HG03064 (cell line): ENCODE measurements at regions not wholly inside any gene's neighbourhood (a gene's known extent, or its start where the extent isn't known, plus 50 kb on each side); places are given as distances from the start of the nearest gene placed in this dataset.

Experiments
- ATAC-seq: cut with Tn5 transposase; IDR thresholded peaks from one replicate; pipeline ENCODE4 v1.9.1; 2021; ENCODE audit warnings: low read depth; ENCODE audit not compliant: unreplicated experiment

DNA sequence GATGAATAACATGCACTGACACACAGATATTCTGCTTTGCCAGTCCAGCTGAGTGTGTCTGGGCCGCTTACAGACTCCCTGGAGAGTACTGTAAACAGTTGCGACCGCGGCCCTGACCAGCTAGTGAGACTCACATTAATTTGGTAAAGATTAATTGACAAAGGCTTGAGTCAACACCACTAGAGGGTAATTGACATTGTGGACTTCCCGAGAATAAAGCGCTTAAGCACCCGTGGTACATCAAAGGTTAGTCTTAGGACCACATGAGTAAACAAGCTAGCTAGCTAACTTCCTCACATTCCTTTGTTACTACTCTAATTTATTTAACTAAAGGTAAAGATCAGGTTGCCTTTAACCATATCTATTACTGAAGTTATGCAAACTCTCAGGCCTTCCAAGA lies 624.4 kb upstream of the ARGLU1 start:
- ATAC-seq, result no peak

DNA sequence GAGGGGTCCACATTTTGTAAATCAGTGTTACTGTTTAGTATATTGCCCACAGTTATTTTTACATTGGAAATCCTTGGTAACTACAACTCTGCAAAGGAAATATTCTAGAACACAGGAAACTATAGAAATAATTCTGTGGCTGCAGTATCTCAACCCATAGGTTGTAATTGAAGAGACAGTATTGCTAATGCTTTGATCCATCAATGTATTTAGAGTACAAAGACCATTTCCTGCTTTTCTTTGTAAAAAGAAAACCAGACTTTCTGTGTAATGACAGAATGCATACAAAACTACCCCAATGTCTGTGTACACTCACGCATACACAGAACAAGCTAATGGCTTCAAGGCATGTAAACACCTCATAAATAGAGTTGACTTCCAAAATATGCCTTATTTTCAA lies 622.1 kb upstream of the ARGLU1 start:
- no peak for ATAC-seq

- no peak for ATAC-seq
These were observed 618.0 kb upstream of the ARGLU1 start for GRCh38 chr13:107185889-107186288.

DNA sequence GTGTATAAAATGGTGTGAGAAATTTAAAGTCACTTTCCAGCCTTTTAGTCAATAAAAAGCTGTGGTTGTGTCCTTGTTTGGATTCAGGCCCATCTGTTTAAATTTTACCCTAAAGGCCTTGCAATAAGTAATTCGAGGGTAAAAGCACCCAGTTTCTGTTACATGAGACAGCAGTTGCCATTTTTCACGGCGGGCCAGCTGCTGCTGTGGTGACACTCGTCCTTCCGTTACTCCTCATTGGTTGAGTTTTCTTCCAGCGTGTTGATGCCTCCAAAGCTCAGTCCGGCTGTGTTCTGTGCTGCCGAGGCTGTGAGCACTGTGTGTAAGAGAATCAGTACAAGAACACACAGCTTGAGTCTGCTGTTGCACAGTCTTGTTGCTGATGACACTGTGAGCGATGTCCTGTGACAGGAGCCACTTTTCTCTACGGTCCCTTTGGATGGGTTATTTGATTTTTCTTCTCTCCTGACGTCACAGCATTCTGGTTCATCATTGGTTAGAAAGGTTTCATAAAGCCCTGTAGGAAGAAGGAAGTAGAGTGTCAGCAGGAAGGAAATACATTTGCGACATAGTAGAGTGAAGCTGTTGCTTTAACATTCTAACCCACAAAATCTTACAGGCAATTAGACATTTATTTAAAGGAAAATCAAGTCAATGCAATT lies 602.5 kb upstream of the ARGLU1 start:
- ATAC-seq, result no peak

DNA sequence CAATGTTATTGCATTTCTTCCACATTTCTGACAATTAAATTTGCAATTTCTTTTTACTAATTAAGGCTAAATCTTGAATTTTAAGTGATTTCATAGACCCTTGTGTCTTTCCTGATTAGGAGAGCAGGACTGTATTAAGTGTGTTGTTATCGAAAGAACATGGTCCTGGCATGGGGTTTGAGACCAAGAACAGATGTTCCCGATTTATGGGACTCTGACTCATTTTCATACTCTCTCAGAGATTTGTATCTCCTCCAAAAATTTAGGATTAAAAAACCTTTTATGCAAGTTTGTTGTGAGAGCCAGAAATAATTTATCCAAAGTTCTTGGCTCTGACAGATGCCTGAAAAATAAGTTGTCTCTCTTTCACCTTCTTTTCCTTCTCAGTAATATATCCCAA lies 589.3 kb upstream of the ARGLU1 start:
- no peak for ATAC-seq

DNA sequence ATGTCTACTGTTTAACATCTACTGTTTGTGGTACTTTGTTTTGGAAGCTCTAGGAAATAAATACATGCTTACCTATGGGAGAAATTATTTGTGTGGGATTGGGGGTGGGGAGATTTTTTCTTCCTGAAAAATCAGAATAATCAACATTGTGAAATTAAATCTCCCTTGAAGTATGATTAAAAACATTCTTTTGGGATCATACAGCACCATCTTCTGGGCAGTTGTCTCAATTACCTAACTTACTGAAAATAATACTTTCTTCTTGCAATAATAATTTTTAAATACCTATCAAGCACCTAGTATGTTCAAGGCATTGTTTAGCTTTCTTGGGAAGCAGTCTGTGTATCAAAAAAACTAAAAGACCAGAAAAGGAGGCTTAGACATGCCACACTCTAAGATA lies 576.5 kb upstream of the ARGLU1 start:
- no peak for ATAC-seq

DNA sequence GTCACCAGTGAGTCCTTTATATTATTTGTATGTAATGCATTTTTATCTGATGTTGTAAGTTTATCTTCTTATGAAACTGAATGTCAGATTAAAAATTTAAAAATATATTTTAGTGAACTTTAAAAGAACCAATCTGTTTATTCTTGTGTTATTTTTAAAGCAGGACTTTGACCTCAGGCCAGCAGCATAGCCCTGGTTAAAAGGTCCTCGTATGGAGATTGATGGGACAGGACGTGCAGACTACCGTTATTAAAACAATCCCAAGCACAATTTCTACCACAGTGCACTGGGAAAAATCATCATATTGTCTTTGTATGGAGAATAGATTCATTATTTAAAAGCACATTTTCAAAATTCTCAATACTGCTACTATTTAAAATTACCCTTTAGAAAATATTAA lies 573.8 kb upstream of the ARGLU1 start:
- no peak for ATAC-seq

- ATAC-seq, result no peak
These were observed 571.1 kb upstream of the ARGLU1 start for GRCh38 chr13:107139006-107139405.

GRCh38 chr13:107138486-107138885 lies 570.5 kb upstream of the ARGLU1 start:
- ATAC-seq, result no peak

- ATAC-seq, result no peak
These were observed 566.0 kb upstream of the ARGLU1 start for GRCh38 chr13:107133950-107134349.

DNA sequence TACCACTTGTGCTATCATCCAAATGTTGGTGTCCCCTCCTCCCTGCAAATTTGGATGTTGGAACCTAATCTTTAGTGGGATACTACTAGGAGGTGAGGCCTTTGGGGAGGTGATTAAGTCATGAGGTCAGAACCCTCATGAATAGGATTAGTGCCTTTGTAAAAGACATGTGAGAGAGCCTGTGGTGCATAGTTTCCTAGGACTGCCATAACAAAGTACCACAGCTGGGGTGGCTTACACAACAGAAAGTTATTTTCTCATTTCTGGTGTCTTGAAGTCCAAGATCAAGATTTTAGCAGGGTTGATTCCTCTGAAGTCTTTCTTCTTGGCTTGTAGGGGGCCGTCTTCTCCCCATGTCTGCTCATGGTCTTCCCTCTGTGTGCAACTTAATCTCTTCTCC lies 562.6 kb upstream of the ARGLU1 start:
- ATAC-seq, result no peak

GRCh38 chr13:107124730-107125129 lies 556.8 kb upstream of the ARGLU1 start:
- no peak for ATAC-seq

DNA sequence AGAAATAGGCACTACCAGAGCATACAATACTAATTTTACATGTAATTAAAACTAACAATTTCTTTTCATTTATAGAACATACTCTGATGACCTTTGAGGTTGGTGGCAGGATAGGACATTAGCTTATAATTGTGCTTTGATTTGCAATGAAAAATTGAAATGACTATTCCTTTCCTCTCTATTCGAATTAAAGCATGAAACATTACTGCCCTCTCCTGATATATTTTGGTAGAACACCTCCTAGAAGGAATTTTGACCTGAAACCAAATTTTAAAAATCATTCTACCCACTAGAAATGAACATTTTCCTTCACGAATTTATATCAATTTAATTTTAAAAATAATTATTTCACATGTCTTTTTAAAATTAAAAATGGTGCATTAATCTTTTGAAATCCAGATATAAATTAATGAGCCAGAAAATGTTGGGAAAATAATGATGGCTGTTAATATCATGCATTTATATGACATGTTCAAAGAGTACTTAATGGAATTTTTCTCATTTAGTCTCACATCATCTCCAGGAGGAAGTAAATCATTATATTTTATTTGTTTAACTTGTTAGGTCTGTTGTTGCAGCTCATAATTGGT lies 556.3 kb upstream of the ARGLU1 start:
- ATAC-seq, result no peak

GRCh38 chr13:107121793-107122192 lies 553.9 kb upstream of the ARGLU1 start:
- ATAC-seq, result no peak

DNA sequence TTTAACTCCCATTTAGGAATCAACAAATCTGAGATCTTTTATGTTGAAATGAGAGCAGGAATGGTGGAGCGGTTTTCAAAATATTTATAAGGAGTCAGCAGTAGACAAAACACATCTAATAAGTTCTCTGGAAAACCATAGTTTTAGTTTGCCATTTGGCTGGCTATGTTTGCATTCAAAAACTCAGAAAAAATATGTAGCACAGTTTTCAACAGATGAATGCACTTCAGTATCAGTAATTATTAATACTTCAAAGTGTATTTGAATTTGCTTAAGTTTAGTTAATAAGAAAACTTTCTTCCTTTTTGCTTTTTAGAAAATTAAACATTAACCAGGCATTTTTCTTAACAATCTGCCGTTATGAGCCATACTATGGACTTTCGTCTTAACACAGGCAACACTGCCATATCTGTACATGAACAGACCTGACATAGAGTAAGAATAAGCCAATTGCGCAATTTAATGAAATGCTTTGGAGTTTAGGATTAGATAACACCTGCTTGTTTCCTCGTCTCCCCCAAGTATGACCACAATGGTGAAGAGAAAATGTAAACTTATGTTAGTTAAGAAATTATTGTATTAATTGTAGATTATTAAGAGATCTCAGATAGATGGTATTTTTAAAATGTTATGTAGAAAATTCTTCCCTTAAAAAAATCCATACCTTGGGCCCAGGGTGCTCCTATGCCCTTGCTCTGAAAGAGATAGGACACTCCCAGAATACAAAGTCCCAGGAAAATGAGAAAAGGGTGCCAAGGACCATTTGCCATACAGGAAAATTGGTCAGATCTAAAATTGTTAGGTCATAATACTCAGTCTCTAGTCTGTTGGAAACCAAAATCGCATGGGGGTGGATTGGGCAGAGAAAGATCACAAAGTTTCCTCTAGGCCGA lies 552.3 kb upstream of the ARGLU1 start:
- no peak for ATAC-seq

- ATAC-seq, result no peak
These were observed 550.6 kb upstream of the ARGLU1 start for GRCh38 chr13:107118506-107118905.

DNA sequence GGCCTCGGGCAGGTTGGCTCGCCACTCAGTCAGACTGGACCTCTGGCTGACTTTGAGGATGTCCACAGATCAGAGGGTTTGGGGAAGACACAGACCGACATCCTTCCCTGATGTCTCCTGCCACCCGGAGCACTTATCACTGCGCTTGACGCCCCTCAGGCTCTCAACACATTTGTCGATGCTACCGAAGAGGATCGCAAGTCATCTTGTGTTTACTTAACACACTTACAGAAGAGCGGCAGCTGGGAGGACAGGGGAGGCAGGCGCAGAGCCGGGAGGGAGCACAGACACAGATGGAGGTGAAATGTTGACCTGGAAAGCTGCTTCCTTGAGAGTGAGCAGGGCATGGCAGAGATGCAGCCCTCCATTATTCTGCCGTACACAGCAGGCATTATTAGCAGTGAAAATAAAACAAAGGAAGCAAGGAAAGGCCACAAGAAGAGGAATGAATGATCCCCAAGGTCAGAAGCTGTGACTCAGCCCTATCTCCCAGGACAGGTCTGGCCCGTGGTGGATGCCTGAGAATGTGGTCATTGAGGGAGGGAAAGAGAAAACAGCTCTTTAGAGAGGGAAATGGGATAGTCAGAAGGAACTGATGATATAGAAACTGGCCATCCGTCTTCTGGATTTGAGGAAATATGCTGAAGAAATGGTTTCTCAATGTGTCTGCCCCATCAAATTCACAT lies 549.5 kb upstream of the ARGLU1 start:
- ATAC-seq, result no peak

DNA sequence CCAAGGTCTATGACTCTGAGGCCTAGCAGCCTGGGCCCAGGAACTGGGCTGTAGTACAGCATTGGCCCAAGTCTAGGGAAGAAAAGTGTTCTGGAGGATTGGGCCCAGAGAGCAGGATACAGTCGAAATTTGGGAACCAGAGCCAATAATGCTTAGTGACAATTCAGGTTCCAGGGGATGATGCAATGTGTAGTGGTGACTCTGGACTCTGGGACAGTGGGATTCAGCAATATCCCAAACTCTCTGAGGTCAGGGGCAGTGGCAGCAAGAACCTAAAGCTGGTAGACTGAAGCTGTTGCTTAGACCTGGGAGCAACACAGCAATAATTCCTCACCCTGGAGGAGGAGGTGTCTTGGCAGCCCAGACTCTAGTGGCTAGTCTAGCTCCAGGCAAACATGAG lies 545.5 kb upstream of the ARGLU1 start:
- ATAC-seq, result no peak

DNA sequence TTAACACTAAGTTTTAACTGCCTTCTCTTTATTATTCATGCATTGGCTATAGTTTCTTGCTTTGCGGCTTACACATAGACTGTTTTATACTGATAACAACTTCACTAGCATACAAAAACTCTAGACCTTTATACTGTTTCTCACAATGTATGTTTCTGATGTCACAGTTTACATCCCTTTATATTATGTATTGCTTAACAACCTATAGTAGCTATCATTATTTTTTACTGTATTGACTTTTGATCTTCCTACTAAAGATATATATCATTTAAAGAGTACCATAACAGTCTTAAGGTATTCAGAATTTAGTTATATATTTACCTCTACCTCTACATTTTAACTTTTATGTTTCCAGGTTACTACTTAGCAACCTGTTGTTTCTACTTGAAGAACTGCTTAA lies 543.3 kb upstream of the ARGLU1 start:
- no peak for ATAC-seq

- no peak for ATAC-seq
These were observed 536.7 kb upstream of the ARGLU1 start for GRCh38 chr13:107104631-107105030.

DNA sequence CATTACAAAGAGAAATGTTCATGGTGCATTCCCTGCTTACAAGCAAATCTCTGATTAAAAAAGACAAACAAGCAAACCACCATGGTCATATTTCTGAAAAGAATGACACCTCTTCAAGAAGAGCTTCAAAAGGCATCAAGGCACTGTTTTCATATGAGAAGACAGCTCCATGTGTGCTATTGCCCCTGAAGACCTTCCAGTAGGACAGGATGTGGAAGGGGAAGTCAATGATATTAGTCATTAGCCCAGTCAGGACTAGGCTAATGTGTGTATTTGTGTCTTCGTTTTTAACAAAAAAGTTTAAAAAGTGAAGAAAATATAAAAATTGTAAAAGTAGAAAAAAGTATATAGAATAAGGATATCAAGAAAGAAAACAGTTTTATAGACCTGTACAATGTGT lies 534.7 kb upstream of the ARGLU1 start:
- no peak for ATAC-seq
